GM12892 (cell line): ENCODE measurements at regions not wholly inside any gene's neighbourhood (a gene's known extent, or its start where the extent isn't known, plus 50 kb on each side); places are given as distances from the start of the nearest gene placed in this dataset.
"Not testable (repeated sequence)": the region's sequence is repeated elsewhere in the genome, so short reads cannot be mapped to it uniquely, and the experiment has no call there.

Source experiments
- POLR2A ChIP-seq: IDR thresholded peaks from 2 replicates; pipeline ENCODE4 v1.6.1; 2011; ENCODE audit warnings: low read depth, low read length, control low read depth
- POLR2AphosphoS5 ChIP-seq: IDR thresholded peaks from 2 replicates; pipeline ENCODE4 v1.6.1; 2011; ENCODE audit warnings: low read depth, low read length, control low read depth

GRCh38 chr17:64718816-64719215 lies 56.7 kb upstream of the SMURF2 start:
- TF ChIP-seq POLR2A, POLR2AphosphoS5: not testable (repeated sequence)
